Endothelial cell of umbilical vein (primary cell): ENCODE measurements at regions not wholly inside any gene's neighbourhood (a gene's known extent, or its start where the extent isn't known, plus 50 kb on each side); places are given as distances from the start of the nearest gene placed in this dataset.

Experiments
- BruUV-seq: library from RNA; stranded (reverse); fragments of 400-500 nt; replicated peaks from 2 replicates; lab custom pipeline; 2021; lab: Mats Ljungman, UMichigan
- CTCF ChIA-PET: fragments of 300-600, 350-600 bp; sonication (Branson Sonifier 250); formaldehyde crosslinking; loops from one replicate; lab custom pipeline; 2021; ENCODE audit warnings: antibody characterized with exemption, inconsistent platforms; lab: Charles Lee
- POLR2A ChIA-PET: fragments of 300-600, 350-600 bp; sonication (Branson Sonifier 250); formaldehyde crosslinking; loops from one replicate; lab custom pipeline; 2021; ENCODE audit warnings: antibody characterized with exemption, inconsistent platforms; lab: Charles Lee
- DNase-seq: peaks from one replicate; pipeline ENCODE4 v3.0.0-alpha.2; 2011; ENCODE audit warnings: low read depth, low spot score
- FAIRE-seq: peaks from 2 replicates; lab custom pipeline; 2011; peaks lifted over from hg19 to GRCh38; lab: Jason Lieb, UNC
- H2AFZ ChIP-seq: 2 replicates; pipeline ENCODE4 v1.6.0; 2012; ENCODE audit warnings: low read depth, low read length, control low read depth, inconsistent platforms
- H3K27ac ChIP-seq: 2 replicates; pipeline ENCODE4 v1.5.1; 2011; ENCODE audit warnings: low read depth, mild to moderate bottlenecking, control low read depth, low read length, moderate library complexity; ENCODE audit not compliant: insufficient read depth
- H3K27me3 ChIP-seq, 2 experiments: 2 replicates each; pipeline versions ENCODE4 v1.6.0 to v1.6.1; 2011; ENCODE audit warnings: low read length in 2 of 2, mixed read lengths in 1 of 2; ENCODE audit not compliant: control insufficient read depth in 2 of 2, insufficient read depth in 2 of 2
- H3K36me3 ChIP-seq, 2 experiments: 2 replicates in 1 of 2; 3 replicates in 1 of 2; pipeline ENCODE4 v1.5.1; 2011; ENCODE audit warnings: low read length in 2 of 2, mild to moderate bottlenecking in 1 of 2, moderate library complexity in 1 of 2; ENCODE audit not compliant: control insufficient read depth in 2 of 2, insufficient read depth in 2 of 2; ENCODE audit errors: extremely low read depth in 1 of 2
- H3K4me1 ChIP-seq: 3 replicates; pipeline ENCODE4 v1.5.1; 2011; ENCODE audit warnings: mild to moderate bottlenecking, low read length; ENCODE audit not compliant: control insufficient read depth, insufficient read depth; ENCODE audit errors: extremely low read depth
- H3K4me2 ChIP-seq: 2 replicates; pipeline ENCODE4 v1.6.1; 2011; ENCODE audit warnings: low read length, control low read depth, mixed read lengths; ENCODE audit not compliant: insufficient read depth
- H3K4me3 ChIP-seq, 3 experiments: fragments of 200-600 bp in 1 of 3; sonication (generic), shearing (Covaris generic) in 1 of 3; replicated peaks in 1 of 3; 2 replicates each; pipeline ENCODE4 v1.5.1; 2011 to 2016; ENCODE audit warnings: control low read depth in 3 of 3, low read length in 3 of 3, mild to moderate bottlenecking in 2 of 3, inconsistent platforms in 1 of 3, low read depth in 1 of 3, moderate library complexity in 1 of 3; ENCODE audit not compliant: insufficient read depth in 1 of 3
- H3K79me2 ChIP-seq: 2 replicates; pipeline ENCODE4 v1.6.0; 2012; ENCODE audit warnings: low read length, inconsistent platforms; ENCODE audit not compliant: control insufficient read depth, insufficient read depth
- H3K9ac ChIP-seq: replicated peaks from 2 replicates; pipeline ENCODE3; 2011; ENCODE audit warnings: low read length, control low read depth; ENCODE audit not compliant: insufficient read depth; ENCODE audit errors: extremely low read depth
- H3K9me1 ChIP-seq: replicated peaks from 3 replicates; pipeline ENCODE4 v1.6.0; 2011; ENCODE audit warnings: mild to moderate bottlenecking, low read length; ENCODE audit not compliant: control insufficient read depth, insufficient read depth; ENCODE audit errors: extremely low read depth
- H3K9me3 ChIP-seq: replicated peaks from 2 replicates; pipeline ENCODE4 v1.5.1; 2012; ENCODE audit warnings: low read length, inconsistent platforms; ENCODE audit not compliant: control insufficient read depth, insufficient read depth
- H4K20me1 ChIP-seq: replicated peaks from 2 replicates; pipeline ENCODE3; 2011; ENCODE audit warnings: mild to moderate bottlenecking, low read length; ENCODE audit not compliant: control insufficient read depth, insufficient read depth; ENCODE audit errors: extremely low read depth
- EZH2 ChIP-seq: IDR thresholded peaks from 2 replicates; pipeline ENCODE4 v1.6.1; 2012; ENCODE audit warnings: borderline replicate concordance, low read depth, mild to moderate bottlenecking, moderate library complexity, low read length, inconsistent platforms; ENCODE audit not compliant: severe bottlenecking
- FOS ChIP-seq: IDR thresholded peaks from 2 replicates; pipeline ENCODE4 v1.6.1; 2011; ENCODE audit warnings: mild to moderate bottlenecking, low read length, moderate library complexity, borderline replicate concordance; ENCODE audit not compliant: insufficient read depth
- GATA2 ChIP-seq: IDR thresholded peaks from 2 replicates; pipeline ENCODE4 v1.7.0; 2011; ENCODE audit warnings: low read depth, mild to moderate bottlenecking, moderate library complexity, mixed read lengths, low read length; ENCODE audit not compliant: insufficient read length, insufficient read depth
- JUN ChIP-seq: IDR thresholded peaks from 2 replicates; pipeline ENCODE4 v1.6.1; 2011; ENCODE audit warnings: borderline replicate concordance, low read depth; ENCODE audit not compliant: insufficient read length, insufficient read depth
- MAX ChIP-seq: IDR thresholded peaks from 2 replicates; pipeline ENCODE4 v1.6.1; 2011; ENCODE audit not compliant: insufficient read depth, insufficient read length
- MYC ChIP-seq: IDR thresholded peaks from one replicate; pipeline ENCODE4 v1.6.1; 2011; ENCODE audit warnings: mild to moderate bottlenecking, low read depth, low read length
- POLR2A ChIP-seq: IDR thresholded peaks from 2 replicates; pipeline ENCODE4 v1.6.1; 2012; ENCODE audit warnings: low read depth, mild to moderate bottlenecking, control low read depth, low read length
- POLR2AphosphoS5 ChIP-seq: IDR thresholded peaks from 2 replicates; pipeline ENCODE4 v1.6.1; 2012; ENCODE audit warnings: low read depth, mild to moderate bottlenecking, control low read depth, low read length, moderate library complexity; ENCODE audit not compliant: insufficient read depth
- dilution Hi-C: fragments of 300-500 bp; cut with MboI; formaldehyde crosslinking; loops from one replicate; pipeline ENCODE4 v1.15.0; 2019; ENCODE audit warnings: low sequenced_read_pairs; ENCODE audit not compliant: extremely low pct_ligation_motif_present
- intact Hi-C: fragments of 100-400 bp; cut with micrococcal nuclease; formaldehyde crosslinking; loops from one replicate; pipeline ENCODE4 v1.10.0; 2022
- TF ChIP-seq, protein P1 (sequence below), 2 donors: IDR thresholded peaks; 1 replicate in 1 of 2; 2 replicates in 1 of 2; pipeline ENCODE4 v1.5.1; 2011; ENCODE audit warnings: low read length in 2 of 2, mild to moderate bottlenecking in 2 of 2, moderate library complexity in 2 of 2, control low read depth in 1 of 2, inconsistent platforms in 1 of 2, low read depth in 1 of 2; ENCODE audit not compliant: insufficient read depth in 1 of 2; ENCODE audit errors: extremely low read depth in 1 of 2

DNA sequence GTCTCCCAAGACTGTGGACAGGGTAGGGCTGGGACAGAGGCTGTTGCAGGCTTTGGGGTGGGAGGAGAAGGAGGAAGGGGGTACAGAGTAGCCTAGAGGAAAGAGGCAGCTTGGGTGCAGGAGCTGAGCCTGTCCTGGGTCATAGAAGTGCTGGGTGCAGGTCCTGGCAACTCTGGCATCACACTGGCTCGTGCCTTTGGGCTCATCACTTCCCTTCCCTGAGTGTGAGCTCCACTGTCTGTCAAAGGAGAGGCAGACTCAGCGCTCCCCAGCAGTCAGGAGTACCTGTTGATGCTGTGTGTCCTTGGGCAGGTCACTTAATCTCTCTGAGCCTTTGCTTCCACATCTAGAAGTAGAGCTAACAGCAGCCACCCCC, 157.1 kb downstream of the PTPRU start:
- H3K36me3 ChIP-seq = no peaks in the 10 kb centered on the region
- no peak for TF ChIP-seq EZH2
- no peak for TF ChIP-seq POLR2A
- TF ChIP-seq POLR2AphosphoS5 = no peak
- TF ChIP-seq, protein P1, sequence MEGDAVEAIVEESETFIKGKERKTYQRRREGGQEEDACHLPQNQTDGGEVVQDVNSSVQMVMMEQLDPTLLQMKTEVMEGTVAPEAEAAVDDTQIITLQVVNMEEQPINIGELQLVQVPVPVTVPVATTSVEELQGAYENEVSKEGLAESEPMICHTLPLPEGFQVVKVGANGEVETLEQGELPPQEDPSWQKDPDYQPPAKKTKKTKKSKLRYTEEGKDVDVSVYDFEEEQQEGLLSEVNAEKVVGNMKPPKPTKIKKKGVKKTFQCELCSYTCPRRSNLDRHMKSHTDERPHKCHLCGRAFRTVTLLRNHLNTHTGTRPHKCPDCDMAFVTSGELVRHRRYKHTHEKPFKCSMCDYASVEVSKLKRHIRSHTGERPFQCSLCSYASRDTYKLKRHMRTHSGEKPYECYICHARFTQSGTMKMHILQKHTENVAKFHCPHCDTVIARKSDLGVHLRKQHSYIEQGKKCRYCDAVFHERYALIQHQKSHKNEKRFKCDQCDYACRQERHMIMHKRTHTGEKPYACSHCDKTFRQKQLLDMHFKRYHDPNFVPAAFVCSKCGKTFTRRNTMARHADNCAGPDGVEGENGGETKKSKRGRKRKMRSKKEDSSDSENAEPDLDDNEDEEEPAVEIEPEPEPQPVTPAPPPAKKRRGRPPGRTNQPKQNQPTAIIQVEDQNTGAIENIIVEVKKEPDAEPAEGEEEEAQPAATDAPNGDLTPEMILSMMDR (IDR thresholded peaks at IDR 0.05; ENCODE audit: extremely low read depth in 1 of 2, insufficient read depth in 1 of 2, low read depth in 1 of 2, low read length in 2 of 2) = no peak
- TF ChIP-seq GATA2 = no peak
- TF ChIP-seq FOS = no peak
- no peak for TF ChIP-seq MAX
- TF ChIP-seq MYC = no peak
- TF ChIP-seq JUN = no peak
- POLR2A ChIA-PET = interaction anchor here (0.6 kb wide), 1 partner anchor 54 kb away, joined by 5 read pairs; no protein-coding TSS in a partner anchor
- H3K4me2 ChIP-seq = no peak overlapping the region
- dilution Hi-C loops = no loop called here
- BruUV-seq = no TSS peak
- no peak overlapping the region for H3K9ac ChIP-seq
- no peaks in the 10 kb centered on the region for H3K4me1 ChIP-seq
- FAIRE-seq = no peak
- CTCF ChIA-PET = interaction anchor here (1.5 kb wide), 1 partner anchor 10 kb away, joined by 5 read pairs; no protein-coding TSS in a partner anchor
- H3K9me3 ChIP-seq = no peaks in the 10 kb centered on the region
- intact Hi-C loops = no loop called here
- no peak overlapping the region for H3K27ac ChIP-seq
- DNase-seq = no peak
- no peaks in the 10 kb centered on the region for H3K79me2 ChIP-seq
- no peaks in the 10 kb centered on the region for H4K20me1 ChIP-seq
- H3K4me3 ChIP-seq = no peak overlapping the region
- no peak overlapping the region for H2AFZ ChIP-seq
- H3K27me3 ChIP-seq = no peaks in the 10 kb centered on the region
- H3K9me1 ChIP-seq = no peaks in the 10 kb centered on the region
